H54 (cell line): ENCODE measurements at regions not wholly inside any gene's neighbourhood (a gene's known extent, or its start where the extent isn't known, plus 50 kb on each side); places are given as distances from the start of the nearest gene placed in this dataset.
"Not testable (repeated sequence)": the region's sequence is repeated elsewhere in the genome, so short reads cannot be mapped to it uniquely, and the experiment has no call there.

Experiments
- DNase-seq: peaks from one replicate; pipeline ENCODE4 v3.0.0; 2011; ENCODE audit warnings: low spot score, mixed read lengths; ENCODE audit not compliant: insufficient read length
- FAIRE-seq: peaks from 3 replicates; lab custom pipeline; 2011; peaks lifted over from hg19 to GRCh38; lab: Jason Lieb, UNC
- POLR2A ChIP-seq: IDR thresholded peaks from 2 replicates; pipeline ENCODE4 v1.6.1; 2011; ENCODE audit warnings: low read depth, mild to moderate bottlenecking, low read length

GRCh38 chr10:6997509-6997908 is 413.3 kb downstream of the SFMBT2 start:
- DNase-seq = no peak
- TF ChIP-seq POLR2A = no peak
- FAIRE-seq = no peak

GRCh38 chr10:6996431-6996830 is 414.4 kb downstream of the SFMBT2 start:
- no peak for TF ChIP-seq POLR2A
- DNase-seq (no peak), FAIRE-seq (no peak)

GRCh38 chr10:6995831-6996230 is 415.0 kb downstream of the SFMBT2 start:
- DNase-seq (no peak), FAIRE-seq (no peak)
- TF ChIP-seq POLR2A = no peak

GRCh38 chr10:6995341-6995740 is 415.3 kb upstream of the PRKCQ start:
- no peak for DNase-seq
- no peak for TF ChIP-seq POLR2A
- no peak for FAIRE-seq

DNA sequence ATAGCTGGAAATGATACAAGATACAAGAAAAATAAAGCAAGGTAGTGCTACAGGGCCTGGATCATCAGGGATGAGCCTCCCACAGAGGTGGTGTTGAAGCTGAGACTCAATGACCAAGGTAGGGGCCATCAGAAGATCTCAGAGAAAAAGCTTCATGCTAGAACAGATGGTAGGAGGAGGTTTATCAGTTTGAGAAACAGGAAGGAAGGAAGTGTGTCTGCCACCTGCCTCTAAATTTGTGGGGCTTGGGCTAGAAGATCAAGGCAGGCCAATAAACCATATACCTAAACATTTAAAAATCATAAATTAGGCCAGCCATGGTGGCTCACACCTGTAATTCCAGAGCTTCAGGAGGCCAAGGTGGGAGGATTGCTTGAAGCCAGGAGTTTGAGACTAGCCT is 410.8 kb upstream of the PRKCQ start:
- no peak for DNase-seq
- TF ChIP-seq POLR2A = no peak
- FAIRE-seq = no peak

- FAIRE-seq (no peak), DNase-seq (no peak)
- TF ChIP-seq POLR2A = no peak
These were observed 408.6 kb upstream of the PRKCQ start for GRCh38 chr10:6988654-6989053.

DNA sequence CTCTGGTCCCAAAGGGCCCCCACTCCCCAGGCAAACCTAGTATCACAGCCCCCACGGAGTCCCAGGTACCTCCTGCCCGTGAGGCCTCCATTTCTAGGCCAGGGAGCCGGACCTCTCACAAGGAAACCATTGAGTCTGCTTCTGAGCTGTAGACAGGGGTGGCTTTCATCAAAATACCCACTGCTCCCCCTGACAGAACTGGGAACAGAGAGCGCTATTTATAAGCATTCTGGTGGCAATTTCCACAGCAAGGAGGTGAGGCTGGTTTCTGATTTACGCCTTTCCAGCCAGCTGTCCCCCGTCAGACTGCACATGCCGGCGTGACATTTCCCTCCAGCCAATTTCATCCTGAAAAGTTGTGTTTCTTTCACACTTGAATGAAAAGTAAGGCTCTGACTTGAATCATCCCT is 407.5 kb upstream of the PRKCQ start:
- FAIRE-seq = no peak
- DNase-seq = no peak
- no peak for TF ChIP-seq POLR2A

DNA sequence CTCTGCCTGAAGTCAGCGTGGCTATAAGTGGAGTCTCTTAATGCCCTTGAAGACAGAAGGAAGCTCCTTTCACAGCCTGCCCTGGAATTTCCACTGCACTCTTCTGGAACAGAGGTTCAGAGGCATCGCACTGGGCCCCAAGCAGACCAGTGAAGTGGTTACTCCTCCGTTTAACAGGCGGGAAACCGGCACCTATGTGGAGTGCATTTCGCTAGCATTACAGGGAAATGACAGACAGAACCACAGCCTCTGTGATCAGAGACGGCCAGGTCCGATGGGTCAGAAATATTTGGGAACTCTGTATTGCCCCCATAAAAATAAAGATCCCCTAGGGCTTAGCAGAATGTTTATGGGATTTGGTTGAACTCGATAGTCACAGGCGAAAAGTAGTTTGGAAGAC is 406.9 kb upstream of the PRKCQ start:
- no peak for DNase-seq
- no peak for TF ChIP-seq POLR2A
- no peak for FAIRE-seq

DNA sequence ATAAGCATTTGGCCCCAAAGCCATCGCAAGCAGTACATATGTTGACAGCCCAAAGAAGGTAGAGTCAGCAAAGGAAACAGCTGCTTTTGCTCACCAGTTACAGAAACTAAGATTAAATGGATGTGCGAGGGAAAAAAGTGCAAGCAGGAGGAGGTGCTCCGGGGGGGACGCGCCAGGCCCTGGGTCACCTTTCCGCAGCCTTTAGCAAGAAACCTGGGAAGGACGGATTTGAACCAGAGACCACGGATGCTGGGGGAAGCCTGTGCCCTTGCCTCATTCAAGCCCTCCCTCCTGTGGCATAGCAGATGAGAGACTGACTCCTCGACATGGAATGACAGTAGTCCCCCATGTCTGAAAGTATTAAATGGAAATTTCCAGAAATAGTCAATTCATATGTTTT is 405.6 kb upstream of the PRKCQ start:
- no peak for TF ChIP-seq POLR2A
- DNase-seq = no peak
- no peak for FAIRE-seq

- DNase-seq = no peak
- no peak for FAIRE-seq
- no peak for TF ChIP-seq POLR2A
These were observed 404.9 kb upstream of the PRKCQ start for GRCh38 chr10:6984971-6985370.

DNA sequence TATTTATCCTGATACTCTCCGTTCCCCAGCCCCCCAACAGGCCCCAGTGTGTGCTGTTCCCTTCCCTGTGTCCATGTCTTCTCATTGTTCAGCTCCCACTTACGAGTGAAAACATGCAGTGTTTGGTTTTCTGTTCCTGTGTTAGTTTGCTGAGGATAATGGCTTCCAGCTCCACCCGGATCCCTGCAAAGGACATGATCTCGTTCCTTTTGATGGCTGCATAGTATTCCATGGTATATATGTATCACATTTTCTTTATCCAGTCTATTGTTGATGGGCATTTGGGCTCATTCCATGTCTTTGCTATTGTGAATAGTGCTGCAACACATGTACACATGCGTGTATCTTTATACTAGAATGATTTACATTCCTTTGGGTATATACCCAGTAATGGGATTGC is 403.9 kb upstream of the PRKCQ start:
- not testable (repeated sequence) for FAIRE-seq, DNase-seq

DNA sequence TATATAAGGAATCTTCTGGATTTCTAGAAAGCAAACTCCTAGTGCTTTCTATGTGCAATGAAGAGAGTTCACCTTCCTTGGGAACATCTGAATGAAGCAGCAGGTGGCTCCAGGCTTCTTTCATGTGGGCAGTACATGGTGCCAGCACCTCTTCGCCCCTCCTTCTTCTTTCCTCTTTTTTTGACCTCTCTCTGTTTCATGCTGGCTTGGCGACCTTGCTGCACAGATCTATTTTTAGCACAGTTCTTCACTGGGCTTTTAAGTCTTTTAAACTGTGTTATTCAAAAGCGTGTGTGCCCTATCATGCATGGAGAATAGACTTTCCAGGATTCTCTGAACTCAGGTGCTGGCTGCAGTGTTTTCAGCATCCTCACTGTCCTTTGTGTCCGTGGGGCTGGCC is 400.3 kb upstream of the PRKCQ start:
- no peak for DNase-seq
- no peak for FAIRE-seq
- TF ChIP-seq POLR2A = no peak

DNA sequence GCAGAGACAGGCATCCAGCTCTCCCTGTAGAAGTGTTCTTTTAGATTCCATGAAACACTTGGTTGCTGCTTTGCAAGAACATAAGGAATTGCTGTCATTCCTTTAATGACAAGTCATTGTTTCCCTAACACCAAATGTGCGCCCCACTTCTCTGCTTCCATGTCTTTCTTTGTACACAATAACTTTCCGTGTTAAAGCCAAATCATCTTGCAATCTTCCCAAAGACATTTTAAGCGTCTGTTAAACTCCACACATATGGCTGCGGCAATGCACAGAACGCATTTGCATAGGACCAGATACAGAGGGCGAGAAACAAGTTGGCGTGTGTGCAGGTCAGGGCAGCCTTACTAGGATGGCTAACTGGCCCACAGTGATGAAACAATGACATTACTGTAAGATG is 399.3 kb upstream of the PRKCQ start:
- FAIRE-seq (no peak), DNase-seq (no peak)

GRCh38 chr10:6978187-6978627 is 398.1 kb upstream of the PRKCQ start:
- FAIRE-seq (no peak), DNase-seq (no peak)
- no peak for TF ChIP-seq POLR2A

More for the DNA sequence above, 399.3 kb upstream of the PRKCQ start:
- TF ChIP-seq POLR2A = no peak

- TF ChIP-seq POLR2A = no peak
- DNase-seq (no peak), FAIRE-seq (no peak)
These were observed 397.5 kb upstream of the PRKCQ start for GRCh38 chr10:6977398-6978186.

GRCh38 chr10:6973899-6974298 is 393.8 kb upstream of the PRKCQ start:
- TF ChIP-seq POLR2A = no peak
- FAIRE-seq (no peak), DNase-seq (no peak)
